Gastroesophageal sphincter (tissue), 4 donors: ENCODE measurements at regions not wholly inside any gene's neighbourhood (a gene's known extent, or its start where the extent isn't known, plus 50 kb on each side); places are given as distances from the start of the nearest gene placed in this dataset.

Experiments
- ATAC-seq: fragments of 150-250 bp; one replicate; pipeline ENCODE4 v1.9.1; 2016; ENCODE audit warnings: mild to moderate bottlenecking, moderate library complexity
- H3K27ac ChIP-seq, 4 donors: fragments of 200-600 bp; sonication (generic) in 3 of 4; 1 replicate in 3 of 4; 2 replicates in 1 of 4; pipeline ENCODE4 v1.5.1; 2016 to 2019
- H3K27me3 ChIP-seq: fragments of 200-600 bp; sonication (generic); one replicate; pipeline ENCODE4 v1.5.1; 2019
- H3K36me3 ChIP-seq, 2 donors: fragments of 200-600 bp; sonication (generic); one replicate each; pipeline ENCODE4 v1.5.1; 2019; ENCODE audit warnings: control low read depth in 1 of 2
- H3K4me1 ChIP-seq, 3 donors: fragments of 200-600 bp; sonication (generic); 1 replicate in 2 of 3; 2 replicates in 1 of 3; pipeline ENCODE4 v1.5.1; 2016 to 2019; ENCODE audit warnings: control low read depth in 2 of 3
- H3K4me3 ChIP-seq, 2 donors: fragments of 200-600 bp; sonication (generic); one replicate each; pipeline ENCODE4 v1.5.1; 2019; ENCODE audit warnings: mild to moderate bottlenecking in 1 of 2, moderate library complexity in 1 of 2
- H3K9me3 ChIP-seq, 3 donors: fragments of 200-600 bp; sonication (generic); one replicate each; pipeline ENCODE4 v1.5.1; 2017 to 2019; ENCODE audit warnings: control low read depth in 2 of 3
- EP300 ChIP-seq: sonication (generic); formaldehyde crosslinking; IDR thresholded peaks from one replicate; pipeline ENCODE4 v1.6.1; 2017; ENCODE audit warnings: antibody characterized with exemption, mild to moderate bottlenecking
- POLR2A ChIP-seq, 2 donors: fragments of 450-650 bp; IDR thresholded peaks; one replicate each; pipeline ENCODE4 v1.6.1; 2017; ENCODE audit warnings: antibody characterized with exemption in 2 of 2, mild to moderate bottlenecking in 2 of 2, moderate library complexity in 1 of 2
- POLR2AphosphoS5 ChIP-seq: sonication (generic); formaldehyde crosslinking; IDR thresholded peaks from one replicate; pipeline ENCODE4 v1.6.1; 2017; ENCODE audit warnings: antibody characterized with exemption
- WGBS, 2 donors: methylation state at CpG; one replicate each; pipeline ENCODE4 v1.1.5; 2018; ENCODE audit warnings: low coverage in 1 of 2; 5-methylcytosine and 5-hydroxymethylcytosine counted together
- TF ChIP-seq, protein P1 (sequence below), 4 experiments: fragments of 200-600 bp in 2 of 4; fragments of 450-650 bp in 2 of 4; sonication (generic) in 1 of 4; IDR thresholded peaks; one replicate each; pipeline ENCODE4 v1.5.1; 2017 to 2019; ENCODE audit warnings: antibody characterized with exemption in 4 of 4, mild to moderate bottlenecking in 2 of 4, moderate library complexity in 2 of 4

DNA sequence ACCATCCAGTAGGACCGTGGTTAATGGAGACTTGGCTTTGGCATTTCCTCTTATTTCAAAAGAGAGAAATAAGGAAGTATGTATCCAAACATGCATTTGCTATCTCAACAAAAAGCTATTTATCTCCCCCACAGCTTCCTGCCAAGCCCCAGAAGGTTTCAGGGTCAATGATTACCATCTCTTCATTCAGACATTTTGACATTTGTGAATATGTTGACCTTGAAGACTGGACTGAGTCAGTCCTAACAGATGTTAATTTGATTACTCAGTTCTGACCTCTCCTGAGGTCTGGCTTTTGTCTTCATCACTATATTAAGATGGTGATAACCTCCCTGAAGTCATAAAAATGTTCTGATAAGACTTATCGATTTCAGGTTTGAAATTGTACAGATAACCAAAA is 479.4 kb downstream of the AGTPBP1 start:
- ATAC-seq = no peak

DNA sequence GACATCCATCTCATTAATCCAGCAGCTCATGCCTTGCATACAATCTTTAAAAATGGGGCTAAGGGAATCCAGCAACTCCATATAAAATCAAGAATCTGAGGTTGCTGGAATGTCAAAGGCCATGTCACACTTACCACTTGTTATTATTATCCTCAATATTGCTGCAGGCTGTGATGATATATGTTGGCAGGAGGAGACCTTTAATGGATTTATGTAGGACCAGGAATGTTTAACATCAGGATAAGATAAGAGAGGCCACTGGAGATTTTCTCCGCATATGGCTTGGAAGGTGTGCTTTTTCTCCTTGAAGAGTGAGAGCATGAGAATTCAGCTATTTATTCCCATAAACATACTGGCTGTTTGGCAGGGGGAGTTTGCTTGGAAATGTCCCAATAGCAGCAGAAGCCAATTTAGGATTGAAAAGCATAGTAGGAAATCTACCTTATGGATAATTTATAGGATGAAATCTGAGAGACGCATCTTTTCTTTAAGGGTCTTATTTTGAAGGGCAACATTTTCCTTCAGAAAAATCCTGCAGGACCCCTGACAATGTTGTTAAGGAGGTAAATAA is 481.4 kb downstream of the AGTPBP1 start:
- Histone ChIP-seq H3K27ac (no peak overlapping the region), H3K36me3 (no peaks in the 10 kb centered on the region), H3K4me1 (no peaks in the 10 kb centered on the region), H3K4me3 (no peak overlapping the region), H3K27me3 (peaks cover 21% of the 10 kb centered on the region), H3K9me3 (no peaks in the 10 kb centered on the region)
- ATAC-seq = no peak
- TF ChIP-seq EP300 (no peak), POLR2AphosphoS5 (no peak), POLR2A (IDR thresholded peaks at IDR 0.05) (no peak)
- TF ChIP-seq, protein P1, sequence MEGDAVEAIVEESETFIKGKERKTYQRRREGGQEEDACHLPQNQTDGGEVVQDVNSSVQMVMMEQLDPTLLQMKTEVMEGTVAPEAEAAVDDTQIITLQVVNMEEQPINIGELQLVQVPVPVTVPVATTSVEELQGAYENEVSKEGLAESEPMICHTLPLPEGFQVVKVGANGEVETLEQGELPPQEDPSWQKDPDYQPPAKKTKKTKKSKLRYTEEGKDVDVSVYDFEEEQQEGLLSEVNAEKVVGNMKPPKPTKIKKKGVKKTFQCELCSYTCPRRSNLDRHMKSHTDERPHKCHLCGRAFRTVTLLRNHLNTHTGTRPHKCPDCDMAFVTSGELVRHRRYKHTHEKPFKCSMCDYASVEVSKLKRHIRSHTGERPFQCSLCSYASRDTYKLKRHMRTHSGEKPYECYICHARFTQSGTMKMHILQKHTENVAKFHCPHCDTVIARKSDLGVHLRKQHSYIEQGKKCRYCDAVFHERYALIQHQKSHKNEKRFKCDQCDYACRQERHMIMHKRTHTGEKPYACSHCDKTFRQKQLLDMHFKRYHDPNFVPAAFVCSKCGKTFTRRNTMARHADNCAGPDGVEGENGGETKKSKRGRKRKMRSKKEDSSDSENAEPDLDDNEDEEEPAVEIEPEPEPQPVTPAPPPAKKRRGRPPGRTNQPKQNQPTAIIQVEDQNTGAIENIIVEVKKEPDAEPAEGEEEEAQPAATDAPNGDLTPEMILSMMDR (IDR thresholded peaks at IDR 0.05) = no peak
- 63 to 77% methylated on average over 2 of the region's 2 CpGs for WGBS, 2 donors

More for the DNA sequence above, 479.4 kb downstream of the AGTPBP1 start:
- Histone ChIP-seq H3K36me3 (no peaks in the 10 kb centered on the region), H3K4me1 (no peaks in the 10 kb centered on the region), H3K27me3 (peaks cover 21% of the 10 kb centered on the region), H3K4me3 (no peak overlapping the region), H3K9me3 (no peaks in the 10 kb centered on the region), H3K27ac (no peak overlapping the region)
- TF ChIP-seq POLR2AphosphoS5 (no peak), POLR2A (IDR thresholded peaks at IDR 0.05) (no peak), EP300 (no peak)
- TF ChIP-seq, protein P1 (IDR thresholded peaks at IDR 0.05) = no peak
- WGBS, 2 donors = 9 to 11% methylated on average over 2 of the region's 2 CpGs

DNA sequence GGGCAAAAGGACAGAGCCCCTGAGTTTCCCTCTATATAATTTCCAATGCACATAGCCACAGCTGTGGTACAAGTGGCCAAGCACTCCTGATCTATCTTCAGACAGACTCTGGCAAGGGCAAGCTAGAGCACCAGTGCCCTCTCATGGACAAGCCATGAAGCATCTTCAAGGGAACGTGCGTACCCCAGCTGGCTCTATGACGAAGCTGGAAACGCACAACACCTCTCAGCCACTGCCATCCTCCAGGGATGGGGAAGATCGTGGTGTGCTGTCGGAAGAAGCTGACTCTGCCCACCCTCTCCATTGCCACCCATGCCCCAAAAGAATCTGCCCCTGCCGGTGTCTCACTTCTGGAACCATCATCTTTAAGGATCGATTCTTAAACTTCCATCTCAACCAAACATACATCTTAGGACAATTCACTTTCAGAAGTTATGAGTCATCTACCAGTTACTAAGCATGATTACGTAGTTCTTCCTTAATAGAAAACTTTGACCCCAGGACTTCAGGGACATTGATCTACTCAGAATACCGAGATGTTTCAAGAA is 482.9 kb downstream of the AGTPBP1 start:
- Histone ChIP-seq H3K27ac (no peak overlapping the region), H3K9me3 (no peaks in the 10 kb centered on the region), H3K4me3 (no peak overlapping the region), H3K36me3 (no peaks in the 10 kb centered on the region), H3K4me1 (no peaks in the 10 kb centered on the region), H3K27me3 (peaks cover 10% of the 10 kb centered on the region)
- TF ChIP-seq POLR2A (IDR thresholded peaks at IDR 0.05) = no peak
- TF ChIP-seq, protein P1 (IDR thresholded peaks at IDR 0.05) = peak in 2 of 4 experiments; percentile 16 to 48
- TF ChIP-seq EP300 = no peak
- no peak for TF ChIP-seq POLR2AphosphoS5
- 46 to 51% methylated on average over 5 to 9 of the region's 10 CpGs for WGBS, 2 donors
- ATAC-seq = peak; percentile 41

DNA sequence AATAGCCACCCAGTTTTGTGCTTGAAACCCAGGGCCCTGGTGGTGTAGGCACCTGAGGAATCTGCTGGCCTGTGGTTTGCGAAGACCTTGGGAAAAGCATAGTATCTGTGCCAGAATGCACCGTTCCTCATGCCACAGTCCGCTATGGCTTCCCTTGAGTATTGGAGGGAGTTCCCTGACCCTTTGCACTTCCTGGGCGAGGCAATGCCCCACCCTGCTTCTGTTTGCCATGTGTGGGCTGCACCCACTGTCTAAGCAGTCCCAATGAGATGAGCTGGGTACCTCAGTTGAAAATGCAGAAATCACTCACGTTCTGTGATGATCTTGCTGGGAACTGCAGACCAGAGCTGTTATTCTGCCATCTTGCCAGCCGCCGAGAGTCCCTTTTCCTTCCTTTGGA is 483.5 kb downstream of the AGTPBP1 start:
- TF ChIP-seq POLR2AphosphoS5 (no peak), POLR2A (IDR thresholded peaks at IDR 0.05) (no peak), EP300 (no peak)
- TF ChIP-seq, protein P1 (IDR thresholded peaks at IDR 0.05) = no peak
- H3K27ac ChIP-seq = no peak overlapping the region
- peaks cover 10% of the 10 kb centered on the region for H3K27me3 ChIP-seq
- H3K36me3 ChIP-seq = no peaks in the 10 kb centered on the region
- no peaks in the 10 kb centered on the region for H3K4me1 ChIP-seq
- ATAC-seq = no peak
- H3K9me3 ChIP-seq = no peaks in the 10 kb centered on the region
- WGBS, 2 donors = 98% methylated on average over 6 of the region's 7 CpGs; no CpG with 5 or more reads in 1 of the 2 donors
- no peak overlapping the region for H3K4me3 ChIP-seq

DNA sequence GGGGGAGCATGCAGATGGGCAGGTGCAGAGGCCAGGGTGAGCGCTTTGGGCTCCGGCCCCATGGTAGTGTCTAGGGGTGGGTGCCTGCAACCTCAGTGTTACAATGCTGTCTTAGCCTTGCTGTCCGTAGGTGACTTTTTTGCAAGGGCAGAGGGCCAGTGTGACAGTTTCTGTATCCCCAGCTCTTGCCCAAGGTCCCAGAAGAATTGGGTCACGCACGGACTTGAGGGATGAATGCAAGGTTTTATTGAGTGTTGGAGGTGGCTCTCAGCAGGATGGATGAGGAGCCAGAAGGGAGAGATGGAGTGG is 492.5 kb downstream of the AGTPBP1 start:
- H3K27ac ChIP-seq = no peak overlapping the region
- 100% methylated on average over 1 of the region's 5 CpGs; no CpG with 5 or more reads in 1 of the 2 donors for WGBS, 2 donors
- no peaks in the 10 kb centered on the region for H3K9me3 ChIP-seq
- no peaks in the 10 kb centered on the region for H3K4me1 ChIP-seq
- no peak overlapping the region for H3K4me3 ChIP-seq
- H3K36me3 ChIP-seq = no peaks in the 10 kb centered on the region
- no peaks in the 10 kb centered on the region for H3K27me3 ChIP-seq
- TF ChIP-seq EP300 = no peak
- TF ChIP-seq POLR2A (IDR thresholded peaks at IDR 0.05) = no peak
- TF ChIP-seq, protein P1 (IDR thresholded peaks at IDR 0.05) = no peak
- no peak for TF ChIP-seq POLR2AphosphoS5
- no peak for ATAC-seq
